GM18868 (cell line): ENCODE measurements at regions not wholly inside any gene's neighbourhood (a gene's known extent, or its start where the extent isn't known, plus 50 kb on each side); places are given as distances from the start of the nearest gene placed in this dataset.

Experiments used
- ATAC-seq: cut with Tn5 transposase; IDR thresholded peaks from one replicate; pipeline ENCODE4 v1.9.1; 2021; ENCODE audit warnings: mild to moderate bottlenecking, moderate library complexity; ENCODE audit not compliant: unreplicated experiment

- ATAC-seq: no peak
These were observed 336.7 kb upstream of the ZFHX3 start for GRCh38 chr16:73384506-73385089.

GRCh38 chr16:73383988-73384365 lies 336.0 kb upstream of the ZFHX3 start:
- ATAC-seq: no peak

- no peak for ATAC-seq
These were observed 335.5 kb upstream of the ZFHX3 start for GRCh38 chr16:73383195-73383987.

GRCh38 chr16:73378471-73378870 lies 330.5 kb upstream of the ZFHX3 start:
- no peak for ATAC-seq

- ATAC-seq: no peak
These were observed 323.8 kb upstream of the ZFHX3 start for GRCh38 chr16:73371584-73372319.

GRCh38 chr16:73369851-73370250 lies 321.9 kb upstream of the ZFHX3 start:
- no peak for ATAC-seq

- ATAC-seq: no peak
These were observed 320.8 kb upstream of the ZFHX3 start for GRCh38 chr16:73368715-73369114.

GRCh38 chr16:73365016-73365551 lies 317.2 kb upstream of the ZFHX3 start:
- no peak for ATAC-seq

GRCh38 chr16:73364413-73364812 lies 316.5 kb upstream of the ZFHX3 start:
- ATAC-seq: peak; percentile 83

GRCh38 chr16:73361061-73361460 lies 313.1 kb upstream of the ZFHX3 start:
- ATAC-seq: no peak

GRCh38 chr16:73356401-73357079 lies 308.6 kb upstream of the ZFHX3 start:
- ATAC-seq: no peak

GRCh38 chr16:73355981-73356380 lies 308.1 kb upstream of the ZFHX3 start:
- no peak for ATAC-seq

- ATAC-seq: no peak
These were observed 306.5 kb upstream of the ZFHX3 start for GRCh38 chr16:73354434-73354833.

GRCh38 chr16:73350707-73351452 lies 303.0 kb upstream of the ZFHX3 start:
- no peak for ATAC-seq

- no peak for ATAC-seq
These were observed 299.8 kb upstream of the ZFHX3 start for GRCh38 chr16:73347500-73348375.

GRCh38 chr16:73339821-73340220 lies 291.9 kb upstream of the ZFHX3 start:
- ATAC-seq: no peak

- no peak for ATAC-seq
These were observed 289.7 kb upstream of the ZFHX3 start for GRCh38 chr16:73337373-73338296.
